ENCODE measurements at regions not wholly inside any gene's neighbourhood (a gene's known extent, or its start where the extent isn't known, plus 50 kb on each side); places are given as distances from the start of the nearest gene placed in this dataset.

DNA sequence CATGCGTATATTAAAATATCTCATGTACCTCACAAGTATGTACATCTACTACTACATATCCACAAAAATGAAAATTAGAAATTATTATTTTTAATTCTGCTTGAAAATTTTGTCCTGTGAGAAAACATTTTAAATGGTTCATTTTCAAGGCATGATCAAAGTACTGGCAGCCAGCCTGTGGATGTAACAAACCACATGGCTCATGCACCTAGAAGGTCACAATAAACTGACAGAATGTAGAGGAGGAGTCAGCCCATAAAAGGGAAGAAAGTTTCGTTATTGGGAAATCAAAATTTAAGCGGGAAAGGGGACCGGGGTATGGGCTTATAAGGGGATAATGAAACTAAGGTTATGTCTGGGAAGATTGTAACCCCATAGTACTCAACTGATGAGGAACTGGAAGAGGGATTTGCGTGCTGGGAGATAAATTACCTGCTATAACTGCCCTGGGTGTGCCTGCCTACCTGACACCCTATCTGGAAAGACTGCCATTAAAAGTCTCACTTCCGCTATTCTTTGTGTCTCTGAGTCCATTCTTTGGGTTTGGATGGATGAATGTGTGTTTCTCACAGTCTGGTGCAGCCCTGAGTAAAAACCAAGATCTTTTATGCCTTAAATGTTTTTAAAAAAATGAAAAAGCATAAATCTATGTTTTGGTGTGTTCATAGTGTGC is 62.2 kb upstream of the PCED1B start:
- Histone ChIP-seq H3K4me2 (ENCODE audit: low read length) (peak overlapping the region; percentile 54), H3K4me1 (ENCODE audit: insufficient read depth, low read length) (peaks cover 42% of the 10 kb centered on the region), H3F3A (ENCODE audit: low read length, unreplicated experiment) (no peaks in the 10 kb centered on the region), H3K9me2 (replicated peaks; ENCODE audit: low read length) (no peaks in the 10 kb centered on the region), H3K27ac (ENCODE audit: low read length) (peak overlapping the region; percentile 66), H4K20me1 (ENCODE audit: low read length) (no peaks in the 10 kb centered on the region), H3K9ac (ENCODE audit: low read length) (no peak overlapping the region), H3K4me3 (ENCODE audit: low read length) (no peak overlapping the region), H3K36me3 (ENCODE audit: low read depth, low read length) (no peaks in the 10 kb centered on the region), H3K9me3 (ENCODE audit: low read length) (no peaks in the 10 kb centered on the region), H2AFZ (ENCODE audit: low read length) (no peak overlapping the region), H3K79me2 (ENCODE audit: low read length) (no peaks in the 10 kb centered on the region), H3K27me3 (ENCODE audit: low read length) (no peaks in the 10 kb centered on the region)
- ChIA-PET CTCF (no interaction called here), POLR2A (ENCODE audit: unreplicated experiment) (interaction anchor here (0.6 kb wide), 1 partner anchor 460 kb away, joined by 5 read pairs; no protein-coding TSS in a partner anchor)
- ATAC-seq: no peak
- no peak for TF ChIP-seq EZH2 (IDR thresholded peaks at IDR 0.05; ENCODE audit: low read length, unreplicated experiment)
- TF ChIP-seq, protein P1, sequence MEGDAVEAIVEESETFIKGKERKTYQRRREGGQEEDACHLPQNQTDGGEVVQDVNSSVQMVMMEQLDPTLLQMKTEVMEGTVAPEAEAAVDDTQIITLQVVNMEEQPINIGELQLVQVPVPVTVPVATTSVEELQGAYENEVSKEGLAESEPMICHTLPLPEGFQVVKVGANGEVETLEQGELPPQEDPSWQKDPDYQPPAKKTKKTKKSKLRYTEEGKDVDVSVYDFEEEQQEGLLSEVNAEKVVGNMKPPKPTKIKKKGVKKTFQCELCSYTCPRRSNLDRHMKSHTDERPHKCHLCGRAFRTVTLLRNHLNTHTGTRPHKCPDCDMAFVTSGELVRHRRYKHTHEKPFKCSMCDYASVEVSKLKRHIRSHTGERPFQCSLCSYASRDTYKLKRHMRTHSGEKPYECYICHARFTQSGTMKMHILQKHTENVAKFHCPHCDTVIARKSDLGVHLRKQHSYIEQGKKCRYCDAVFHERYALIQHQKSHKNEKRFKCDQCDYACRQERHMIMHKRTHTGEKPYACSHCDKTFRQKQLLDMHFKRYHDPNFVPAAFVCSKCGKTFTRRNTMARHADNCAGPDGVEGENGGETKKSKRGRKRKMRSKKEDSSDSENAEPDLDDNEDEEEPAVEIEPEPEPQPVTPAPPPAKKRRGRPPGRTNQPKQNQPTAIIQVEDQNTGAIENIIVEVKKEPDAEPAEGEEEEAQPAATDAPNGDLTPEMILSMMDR (conservative IDR thresholded peaks at IDR 0.05; ENCODE audit: low read depth, low read length): no peak
- TF ChIP-seq EZH2phosphoT487 (IDR thresholded peaks at IDR 0.05; ENCODE audit: borderline replicate concordance, low read length): no peak
- no peak for DNase-seq
- BruUV-seq (replicated peaks): TSS peak; percentile 89
- intact Hi-C loops (cut with micrococcal nuclease): loop anchor here (5.0 to 10.0 kb wide), 2 partner anchors 752 to 890 kb away; partner anchors contain the start of gene SLC38A1

DNA sequence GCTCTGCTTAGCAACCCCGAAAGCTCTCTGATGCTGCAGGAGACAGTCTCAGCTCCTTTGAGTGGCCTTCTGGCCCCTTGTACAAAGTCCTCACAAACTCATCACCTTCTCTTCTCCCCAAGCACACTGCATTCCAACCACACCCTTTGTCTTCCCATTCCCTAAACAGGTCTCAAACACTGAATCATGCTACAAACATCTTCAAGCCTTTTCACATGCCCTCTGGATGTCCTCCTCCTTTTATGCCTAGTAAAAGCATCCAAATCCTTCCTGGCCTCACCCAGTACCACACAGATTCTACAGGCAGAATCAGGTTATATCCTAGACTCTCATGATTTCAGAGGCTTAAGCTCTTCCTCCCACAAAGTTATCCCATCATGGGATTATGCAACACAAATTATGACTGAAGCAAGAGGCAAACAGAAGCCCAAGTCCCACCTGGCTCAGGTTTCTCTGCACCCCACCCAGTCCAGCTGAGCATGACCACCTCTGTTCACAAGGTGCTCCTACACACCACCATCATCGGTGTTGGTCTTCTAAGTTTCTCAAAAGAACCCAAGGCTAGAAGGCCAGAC is 61.4 kb upstream of the PCED1B start:
- Histone ChIP-seq H3K4me2 (ENCODE audit: low read length) (peak overlapping the region; percentile 54), H3K9ac (ENCODE audit: low read length) (no peak overlapping the region; the same call in 1 of the 2 replicates), H2AFZ (ENCODE audit: low read length) (0 out of 2 replicates have a peak overlapping the region, but pooled peaks have one; percentile 19)

More for the DNA sequence above, 61.4 kb upstream of the PCED1B start:
- ATAC-seq: peak; percentile 76
- no peak overlapping the region for H3K4me3 ChIP-seq (ENCODE audit: low read length)
- ChIA-PET CTCF (no interaction called here), POLR2A (ENCODE audit: unreplicated experiment) (interaction anchor here (0.5 to 0.6 kb wide), 2 partner anchors 461 to 646 kb away, joined by 4 to 5 read pairs; no protein-coding TSS in a partner anchor)
- H3K27ac ChIP-seq (ENCODE audit: low read length): peak overlapping the region; percentile 66
- H3K27me3 ChIP-seq (ENCODE audit: low read length): no peaks in the 10 kb centered on the region
- DNase-seq: peak; percentile 92
- no peaks in the 10 kb centered on the region for H3K79me2 ChIP-seq (ENCODE audit: low read length)
- H4K20me1 ChIP-seq (ENCODE audit: low read length): no peaks in the 10 kb centered on the region
- no peaks in the 10 kb centered on the region for H3F3A ChIP-seq (ENCODE audit: low read length, unreplicated experiment)
- intact Hi-C loops (cut with micrococcal nuclease): loop anchor here (1.0 to 10.0 kb wide), 3 partner anchors 19 to 891 kb away; partner anchors contain the start of gene SLC38A1
- H3K9me2 ChIP-seq (replicated peaks; ENCODE audit: low read length): no peaks in the 10 kb centered on the region
- no peaks in the 10 kb centered on the region for H3K36me3 ChIP-seq (ENCODE audit: low read depth, low read length)
- BruUV-seq (replicated peaks): no TSS peak
- no peaks in the 10 kb centered on the region for H3K9me3 ChIP-seq (ENCODE audit: low read length)
- peaks cover 48% of the 10 kb centered on the region for H3K4me1 ChIP-seq (ENCODE audit: insufficient read depth, low read length)
- TF ChIP-seq EZH2 (IDR thresholded peaks at IDR 0.05; ENCODE audit: low read length, unreplicated experiment) (no peak), EZH2phosphoT487 (IDR thresholded peaks at IDR 0.05; ENCODE audit: borderline replicate concordance, low read length) (no peak)
- TF ChIP-seq, protein P1 (conservative IDR thresholded peaks at IDR 0.05; ENCODE audit: low read depth, low read length): no peak

All from PC-3 (cell line).